BE2C (cell line): ENCODE measurements at regions not wholly inside any gene's neighbourhood (a gene's known extent, or its start where the extent isn't known, plus 50 kb on each side); places are given as distances from the start of the nearest gene placed in this dataset.

Source experiments
- DNase-seq: peaks from one replicate; pipeline ENCODE4 v3.0.0-alpha.2; 2020
- H3K27me3 ChIP-seq: fragments of 250-450 bp; sonication (Bioruptor Pico); 2 replicates; pipeline ENCODE4 v1.5.1; 2020; ENCODE audit warnings: mild to moderate bottlenecking
- H3K36me3 ChIP-seq: fragments of 250-450 bp; sonication (Bioruptor Pico); 2 replicates; pipeline ENCODE4 v1.5.1; 2020; ENCODE audit warnings: mild to moderate bottlenecking
- H3K4me1 ChIP-seq: fragments of 250-450 bp; sonication (Bioruptor Pico); 2 replicates; pipeline ENCODE4 v1.5.1; 2020
- H3K4me3 ChIP-seq: 2 replicates; pipeline ENCODE4 v1.5.1; 2011; ENCODE audit warnings: low read depth, low read length
- H3K9me3 ChIP-seq: fragments of 250-450 bp; sonication (Bioruptor Pico); 2 replicates; pipeline ENCODE4 v1.5.1; 2020
- TF ChIP-seq, protein P1 (sequence below): IDR thresholded peaks from 2 replicates; pipeline ENCODE4 v1.5.1; 2012; ENCODE audit warnings: mild to moderate bottlenecking, low read depth, low read length

GRCh38 chr20:24124003-24124402 lies 135.4 kb upstream of the GGTLC1 start:
- no peaks in the 10 kb centered on the region for H3K4me1 ChIP-seq
- H3K9me3 ChIP-seq, result no peaks in the 10 kb centered on the region
- TF ChIP-seq, protein P1, sequence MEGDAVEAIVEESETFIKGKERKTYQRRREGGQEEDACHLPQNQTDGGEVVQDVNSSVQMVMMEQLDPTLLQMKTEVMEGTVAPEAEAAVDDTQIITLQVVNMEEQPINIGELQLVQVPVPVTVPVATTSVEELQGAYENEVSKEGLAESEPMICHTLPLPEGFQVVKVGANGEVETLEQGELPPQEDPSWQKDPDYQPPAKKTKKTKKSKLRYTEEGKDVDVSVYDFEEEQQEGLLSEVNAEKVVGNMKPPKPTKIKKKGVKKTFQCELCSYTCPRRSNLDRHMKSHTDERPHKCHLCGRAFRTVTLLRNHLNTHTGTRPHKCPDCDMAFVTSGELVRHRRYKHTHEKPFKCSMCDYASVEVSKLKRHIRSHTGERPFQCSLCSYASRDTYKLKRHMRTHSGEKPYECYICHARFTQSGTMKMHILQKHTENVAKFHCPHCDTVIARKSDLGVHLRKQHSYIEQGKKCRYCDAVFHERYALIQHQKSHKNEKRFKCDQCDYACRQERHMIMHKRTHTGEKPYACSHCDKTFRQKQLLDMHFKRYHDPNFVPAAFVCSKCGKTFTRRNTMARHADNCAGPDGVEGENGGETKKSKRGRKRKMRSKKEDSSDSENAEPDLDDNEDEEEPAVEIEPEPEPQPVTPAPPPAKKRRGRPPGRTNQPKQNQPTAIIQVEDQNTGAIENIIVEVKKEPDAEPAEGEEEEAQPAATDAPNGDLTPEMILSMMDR, result no peak
- no peaks in the 10 kb centered on the region; the same call in 1 of the 2 replicates for H3K27me3 ChIP-seq
- no peaks in the 10 kb centered on the region for H3K36me3 ChIP-seq
- DNase-seq, result no peak
- H3K4me3 ChIP-seq, result no peak overlapping the region

DNA sequence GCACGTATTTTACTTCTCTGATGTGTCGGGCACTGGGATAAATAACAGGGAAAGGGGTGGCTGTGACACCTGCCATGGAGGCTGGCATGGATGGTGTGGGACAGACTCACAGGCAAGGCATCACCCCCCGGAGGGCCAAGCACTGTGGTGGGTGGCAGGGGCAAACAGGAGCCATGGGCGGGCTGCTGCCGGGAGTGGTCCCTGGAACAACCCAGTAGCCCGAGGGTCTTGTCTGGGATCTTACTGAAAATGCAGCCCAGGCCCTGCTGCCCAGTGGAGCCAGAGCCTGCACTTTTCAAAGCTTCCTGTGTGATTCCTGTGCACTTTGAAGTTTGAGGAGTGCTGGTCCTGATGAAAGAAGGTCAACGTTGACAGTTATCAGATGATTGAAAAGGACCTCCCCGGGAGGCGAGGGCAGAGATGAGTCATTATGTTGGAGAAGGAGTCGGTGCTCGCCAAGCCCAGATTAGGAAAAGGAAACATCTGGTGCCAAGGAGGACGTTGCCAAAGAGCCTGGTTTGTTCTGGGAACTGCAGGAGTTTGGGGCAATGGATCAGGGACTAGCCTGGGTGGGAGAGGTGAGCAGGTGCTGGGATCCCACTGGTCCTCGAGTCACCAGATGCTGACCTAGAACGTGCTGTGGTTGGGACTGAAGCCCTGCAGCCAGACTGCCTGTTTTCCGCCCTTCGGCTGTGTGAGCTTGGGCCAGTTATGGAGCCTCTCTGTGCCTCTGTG lies 130.0 kb upstream of the GGTLC1 start:
- H3K4me3 ChIP-seq, result no peak overlapping the region
- TF ChIP-seq, protein P1, result no peak
- no peaks in the 10 kb centered on the region for H3K4me1 ChIP-seq
- no peaks in the 10 kb centered on the region; the same call in 1 of the 2 replicates for H3K27me3 ChIP-seq
- no peak for DNase-seq
- no peaks in the 10 kb centered on the region for H3K9me3 ChIP-seq
- no peaks in the 10 kb centered on the region for H3K36me3 ChIP-seq

- TF ChIP-seq, protein P1, result no peak
- Histone ChIP-seq H3K36me3 (no peaks in the 10 kb centered on the region), H3K4me1 (no peaks in the 10 kb centered on the region), H3K27me3 (no peaks in the 10 kb centered on the region; the same call in 1 of the 2 replicates), H3K9me3 (no peaks in the 10 kb centered on the region), H3K4me3 (no peak overlapping the region)
- DNase-seq, result no peak
Observed at GRCh38 chr20:24118034-24118433, 129.5 kb upstream of the GGTLC1 start.

DNA sequence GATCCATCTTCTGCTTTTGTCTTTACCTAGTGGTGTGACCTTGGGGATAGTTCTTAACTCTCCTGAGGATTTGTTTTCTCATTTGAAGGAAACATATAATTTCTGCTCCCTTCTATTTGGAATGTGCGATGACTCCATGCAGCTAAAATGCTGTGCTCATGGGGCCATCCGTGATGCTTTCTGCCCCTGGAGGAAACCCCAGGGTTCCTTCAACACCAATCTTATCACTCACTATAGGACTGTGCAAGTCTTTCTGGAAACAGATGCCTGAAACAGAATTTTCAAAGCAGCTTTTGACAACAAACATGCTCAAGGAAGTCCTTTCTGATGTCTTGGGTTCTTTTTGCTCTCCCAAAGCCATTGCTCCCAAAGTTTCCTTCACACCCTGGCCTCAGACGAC lies 128.8 kb upstream of the GGTLC1 start:
- no peaks in the 10 kb centered on the region; the same call in 1 of the 2 replicates for H3K27me3 ChIP-seq
- H3K36me3 ChIP-seq, result no peaks in the 10 kb centered on the region
- H3K4me1 ChIP-seq, result no peaks in the 10 kb centered on the region
- TF ChIP-seq, protein P1, result no peak
- no peak for DNase-seq
- H3K9me3 ChIP-seq, result no peaks in the 10 kb centered on the region
- H3K4me3 ChIP-seq, result no peak overlapping the region

DNA sequence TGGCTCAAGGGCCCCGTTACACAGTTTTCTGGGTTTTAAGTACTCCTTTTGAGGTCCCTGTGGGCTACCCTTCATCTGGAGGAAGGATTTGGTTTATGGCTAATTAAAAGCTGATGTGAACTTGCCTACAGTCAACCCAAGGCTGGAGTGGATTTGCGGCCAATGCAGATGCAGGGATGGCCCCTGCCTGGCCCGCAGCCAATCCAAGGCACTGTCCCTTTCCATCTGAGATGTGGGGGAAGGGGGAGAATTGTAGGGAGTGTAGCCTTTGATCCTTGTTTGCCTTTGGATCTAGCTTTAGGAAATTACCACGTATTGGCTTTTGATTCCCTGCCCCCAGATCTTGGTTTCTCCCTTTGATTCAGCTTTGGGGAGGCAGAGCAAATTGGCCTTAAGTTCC lies 128.0 kb upstream of the GGTLC1 start:
- Histone ChIP-seq H3K9me3 (no peaks in the 10 kb centered on the region), H3K27me3 (no peaks in the 10 kb centered on the region; the same call in 1 of the 2 replicates), H3K4me1 (no peaks in the 10 kb centered on the region), H3K36me3 (no peaks in the 10 kb centered on the region), H3K4me3 (no peak overlapping the region)
- TF ChIP-seq, protein P1, result no peak
- DNase-seq, result no peak

GRCh38 chr20:24112360-24112759 lies 123.8 kb upstream of the GGTLC1 start:
- no peak for DNase-seq
- TF ChIP-seq, protein P1, result no peak
- H3K4me1 ChIP-seq, result no peaks in the 10 kb centered on the region

More at GRCh38 chr20:24112360-24112759, 123.8 kb upstream of the GGTLC1 start:
- no peaks in the 10 kb centered on the region for H3K27me3 ChIP-seq
- no peaks in the 10 kb centered on the region for H3K9me3 ChIP-seq
- H3K4me3 ChIP-seq, result no peak overlapping the region
- H3K36me3 ChIP-seq, result no peaks in the 10 kb centered on the region
